Fibroblast of the aortic adventitia (primary cell): ENCODE measurements at regions not wholly inside any gene's neighbourhood (a gene's known extent, or its start where the extent isn't known, plus 50 kb on each side); places are given as distances from the start of the nearest gene placed in this dataset.

Source experiments
- DNase-seq: peaks from one replicate; pipeline ENCODE4 v3.0.0-alpha.2; 2010; ENCODE audit warnings: low read depth
- H3K4me3 ChIP-seq: 2 replicates; pipeline ENCODE4 v1.5.1; 2011; ENCODE audit warnings: low read depth, mild to moderate bottlenecking, control low read depth, low read length, moderate library complexity
- CTCF ChIP-seq: IDR thresholded peaks from 2 replicates; pipeline ENCODE4 v1.5.1; 2011; ENCODE audit warnings: mild to moderate bottlenecking, low read length, control low read depth, inconsistent platforms; ENCODE audit not compliant: insufficient read depth

DNA sequence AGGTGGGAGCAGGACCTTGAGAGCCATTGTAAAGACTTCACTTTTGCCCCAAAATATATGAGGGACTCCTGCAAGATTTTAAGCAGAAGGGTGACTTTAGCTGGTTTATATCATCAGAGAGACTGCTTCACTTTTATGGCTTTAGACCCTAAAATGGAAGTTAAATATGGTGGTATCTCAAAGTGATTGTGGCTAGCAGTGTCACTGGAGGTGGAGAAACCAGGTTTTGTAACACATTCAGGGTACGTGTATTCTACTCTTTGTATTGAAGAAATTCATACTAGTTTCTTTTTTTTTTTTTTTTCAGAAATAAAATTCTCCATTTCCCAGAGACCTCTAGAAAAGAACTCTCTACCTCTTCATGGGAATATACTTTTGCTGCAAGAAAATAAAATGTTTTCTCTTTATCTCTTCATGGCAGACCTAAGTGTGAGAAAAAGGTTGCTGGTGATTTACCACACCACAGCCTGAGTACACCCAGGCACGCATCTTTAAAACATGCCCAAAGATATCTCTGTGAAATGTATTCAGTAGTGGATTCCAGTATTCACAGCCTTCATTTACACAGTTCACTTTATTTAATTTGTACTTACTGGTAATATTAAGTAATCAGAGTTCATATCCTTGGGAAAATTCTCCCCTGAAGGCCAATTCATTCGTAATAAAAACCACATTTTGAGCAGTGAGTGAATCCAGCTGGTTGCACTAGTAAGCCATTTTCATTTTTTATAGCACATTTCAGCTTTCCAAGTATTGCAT is 74.3 kb upstream of the GUCY1A1 start:
- H3K4me3 ChIP-seq = no peak overlapping the region
- DNase-seq = peak; percentile 77
- no peak for TF ChIP-seq CTCF

- no peak for TF ChIP-seq CTCF
- H3K4me3 ChIP-seq = no peak overlapping the region
- no peak for DNase-seq
Observed at GRCh38 chr4:155591738-155592143, 74.9 kb upstream of the GUCY1A1 start.

DNA sequence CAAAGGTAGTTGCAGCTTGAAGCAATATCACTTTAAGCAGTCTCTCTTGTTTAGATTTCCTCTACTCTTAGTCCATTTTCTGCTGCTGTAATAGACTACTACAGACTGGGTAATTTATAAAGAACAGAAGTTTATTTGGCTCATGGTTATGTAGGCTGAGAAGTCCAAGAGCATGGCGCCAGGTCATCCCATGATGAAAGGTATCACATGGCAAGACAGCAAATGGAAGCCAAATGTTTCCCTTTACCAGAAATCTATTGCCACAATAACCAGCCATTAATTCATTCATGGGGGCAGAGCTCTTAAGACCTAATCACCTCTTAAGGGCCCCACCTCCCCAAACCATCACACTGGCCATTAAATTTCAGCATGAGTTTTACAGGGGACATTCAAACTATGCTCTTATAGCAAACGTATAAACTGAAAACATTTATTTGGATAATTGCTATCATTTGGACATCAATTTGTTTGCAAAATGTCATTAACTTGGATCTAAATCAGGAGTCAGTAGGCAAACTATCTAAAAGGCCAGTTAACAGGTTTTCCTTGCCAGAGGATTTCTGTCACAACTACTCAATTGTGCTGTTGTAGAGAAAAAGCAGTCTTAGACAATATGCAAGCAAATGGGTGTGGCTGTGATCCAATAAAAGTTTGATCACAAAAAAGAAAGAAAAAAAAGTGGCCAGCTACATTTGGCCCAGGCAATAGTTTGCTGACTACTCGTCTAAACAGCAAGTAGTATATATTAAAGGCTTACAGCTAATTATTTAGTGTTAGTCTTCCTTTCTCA is 75.7 kb upstream of the GUCY1A1 start:
- no peak for DNase-seq
- H3K4me3 ChIP-seq = no peak overlapping the region
- no peak for TF ChIP-seq CTCF

- TF ChIP-seq CTCF = no peak
- DNase-seq = no peak
Observed at GRCh38 chr4:155588437-155588836, 78.2 kb upstream of the GUCY1A1 start.

DNA sequence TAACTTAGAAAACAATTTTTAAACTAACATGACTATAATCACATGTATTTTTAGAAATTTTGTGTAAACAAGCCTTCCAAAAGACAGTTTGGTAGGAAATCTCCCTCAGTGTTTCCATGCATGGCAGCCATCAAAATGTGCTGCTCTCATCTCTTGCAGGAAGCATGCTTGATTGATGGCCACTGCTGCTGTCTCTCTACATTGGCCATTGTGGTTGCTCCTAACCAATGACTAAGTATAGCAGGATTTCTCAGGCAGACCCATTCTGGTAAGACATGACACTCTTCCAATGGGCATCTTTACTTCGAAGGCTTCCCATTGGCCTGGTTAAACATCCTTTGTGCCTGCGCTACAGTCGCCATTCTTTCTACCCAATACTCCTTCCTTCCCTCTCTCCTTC is 78.9 kb upstream of the GUCY1A1 start:
- DNase-seq = no peak
- H3K4me3 ChIP-seq = no peak overlapping the region
- TF ChIP-seq CTCF = no peak

More at GRCh38 chr4:155588437-155588836, 78.2 kb upstream of the GUCY1A1 start:
- H3K4me3 ChIP-seq = no peak overlapping the region

DNA sequence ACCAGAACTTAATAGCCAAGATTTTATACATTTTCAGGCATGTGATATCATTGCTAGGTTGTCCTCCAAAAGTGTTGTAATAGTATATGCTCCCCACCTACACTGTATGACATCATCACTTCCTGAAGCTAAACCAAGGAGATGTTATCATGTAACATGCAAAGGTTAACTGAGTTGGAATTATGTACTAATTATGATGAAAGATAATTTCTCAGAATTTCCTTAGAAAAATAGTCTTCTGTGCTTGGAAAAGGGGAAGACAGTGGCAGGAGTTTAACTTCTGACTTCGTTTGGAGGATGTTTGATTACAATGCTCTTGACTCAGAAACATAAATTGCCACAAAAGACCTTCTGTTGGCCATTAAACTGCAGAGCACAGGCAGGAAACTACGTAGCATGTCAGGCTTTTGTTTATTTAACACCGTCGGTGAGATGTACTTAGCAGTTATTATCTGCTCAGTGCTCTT is 83.6 kb upstream of the GUCY1A1 start:
- H3K4me3 ChIP-seq = no peak overlapping the region
- no peak for TF ChIP-seq CTCF
- peak; percentile 61 for DNase-seq
